Body of pancreas (tissue), 4 donors: ENCODE measurements at regions not wholly inside any gene's neighbourhood (a gene's known extent, or its start where the extent isn't known, plus 50 kb on each side); places are given as distances from the start of the nearest gene placed in this dataset.
A peak's percentile ranks its signal among the peaks of the same experiment; 100 is the strongest.

ENCODE experiments used
- ATAC-seq: fragments of 150-250 bp; one replicate; pipeline ENCODE4 v1.9.1; 2016
- DNase-seq, 4 donors: peaks; one replicate each; pipeline ENCODE4 v3.0.0-alpha.2; 2019
- H3K27ac ChIP-seq, 4 donors: fragments of 200-600 bp; sonication (generic); 1 replicate in 3 of 4; 2 replicates in 1 of 4; pipeline versions ENCODE4 v1.5.1 to v1.6.1; 2016 to 2019; ENCODE audit warnings: mild to moderate bottlenecking in 1 of 4, mixed read lengths in 1 of 4, moderate library complexity in 1 of 4
- H3K27me3 ChIP-seq, 2 donors: fragments of 200-600 bp; sonication (generic); one replicate each; pipeline ENCODE4 v1.6.0; 2016; ENCODE audit warnings: mild to moderate bottlenecking in 1 of 2
- H3K36me3 ChIP-seq, 2 donors: fragments of 200-600 bp; sonication (generic); replicated peaks in 1 of 2; 2 replicates each; pipeline ENCODE4 v1.5.1; 2016; ENCODE audit warnings: low read depth in 2 of 2; ENCODE audit not compliant: insufficient read depth in 1 of 2
- H3K4me1 ChIP-seq: fragments of 200-600 bp; sonication (generic); one replicate; pipeline ENCODE4 v1.6.0; 2016
- H3K4me3 ChIP-seq, 2 donors: fragments of 200-600 bp; sonication (generic); 1 replicate in 1 of 2; 2 replicates in 1 of 2; pipeline ENCODE4 v1.5.1; 2016 to 2019
- H3K9me3 ChIP-seq, 3 donors: fragments of 200-600 bp; sonication (generic); 1 replicate in 2 of 3; 2 replicates in 1 of 3; pipeline ENCODE4 v1.5.1; 2016
- CTCF ChIP-seq, 7 experiments: fragments of 450-650 bp in 4 of 7; fragments of 200-600 bp in 3 of 7; sonication (generic) in 3 of 7; IDR thresholded peaks; one replicate each; pipeline ENCODE4 v1.5.1; 2016 to 2019; ENCODE audit warnings: antibody characterized with exemption in 7 of 7
- POLR2A ChIP-seq, 3 donors: fragments of 450-650 bp; IDR thresholded peaks; one replicate each; pipeline ENCODE4 v1.6.1; 2016; ENCODE audit warnings: antibody characterized with exemption in 3 of 3, mild to moderate bottlenecking in 2 of 3
- WGBS, 2 donors: methylation state at CpG; one replicate each; pipeline ENCODE4 v1.1.5; 2017; 5-methylcytosine and 5-hydroxymethylcytosine counted together
- intact Hi-C: fragments of 100-400 bp; cut with DNase I; formaldehyde crosslinking; loops from one replicate; pipeline ENCODE4 v1.15.1; 2023

- WGBS, 2 donors: 60 to 69% methylated on average over 3 of the region's 3 CpGs
- no peak overlapping the region for H3K4me3 ChIP-seq
- no peak for TF ChIP-seq POLR2A (IDR thresholded peaks at IDR 0.05)
- no peak for TF ChIP-seq CTCF (IDR thresholded peaks at IDR 0.05)
- H3K9me3 ChIP-seq: no peaks in the 10 kb centered on the region
- ATAC-seq: no peak
- H3K27ac ChIP-seq: no peak overlapping the region
- H3K36me3 ChIP-seq: no peaks in the 10 kb centered on the region
- no peaks in the 10 kb centered on the region for H3K27me3 ChIP-seq
- intact Hi-C loops: no loop called here
- no peak for DNase-seq
- no peaks in the 10 kb centered on the region for H3K4me1 ChIP-seq
These were observed 282.4 kb upstream of the THSD7B start for GRCh38 chr2:136482966-136483365.

GRCh38 chr2:136482006-136482405 lies 283.3 kb upstream of the THSD7B start:
- TF ChIP-seq CTCF (IDR thresholded peaks at IDR 0.05) (no peak), POLR2A (IDR thresholded peaks at IDR 0.05) (no peak)
- intact Hi-C loops: no loop called here

GRCh38 chr2:136479696-136480095 lies 285.6 kb upstream of the THSD7B start:
- 80% methylated on average over 2 of the region's 2 CpGs; no CpG with 5 or more reads in 1 of the 2 donors for WGBS, 2 donors
- H3K36me3 ChIP-seq: no peaks in the 10 kb centered on the region
- H3K9me3 ChIP-seq: no peaks in the 10 kb centered on the region
- ATAC-seq (no peak), DNase-seq (no peak)
- no peak overlapping the region for H3K27ac ChIP-seq
- no peak for TF ChIP-seq POLR2A (IDR thresholded peaks at IDR 0.05)
- no peak for TF ChIP-seq CTCF (IDR thresholded peaks at IDR 0.05)
- no peaks in the 10 kb centered on the region for H3K27me3 ChIP-seq
- H3K4me3 ChIP-seq: no peak overlapping the region
- intact Hi-C loops: no loop called here
- no peaks in the 10 kb centered on the region for H3K4me1 ChIP-seq

More at GRCh38 chr2:136482006-136482405, 283.3 kb upstream of the THSD7B start:
- Histone ChIP-seq H3K9me3 (no peaks in the 10 kb centered on the region), H3K36me3 (no peaks in the 10 kb centered on the region), H3K4me1 (no peaks in the 10 kb centered on the region), H3K4me3 (no peak overlapping the region), H3K27me3 (no peaks in the 10 kb centered on the region), H3K27ac (no peak overlapping the region)
- 89 to 93% methylated on average over 2 of the region's 2 CpGs for WGBS, 2 donors
- ATAC-seq (no peak), DNase-seq (no peak)

GRCh38 chr2:136468799-136469369 lies 296.5 kb upstream of the THSD7B start:
- TF ChIP-seq CTCF (IDR thresholded peaks at IDR 0.05): no peak
- no peak for TF ChIP-seq POLR2A (IDR thresholded peaks at IDR 0.05)
- 34 to 49% methylated on average over 7 of the region's 7 CpGs for WGBS, 2 donors
- Histone ChIP-seq H3K4me1 (no peaks in the 10 kb centered on the region), H3K9me3 (no peaks in the 10 kb centered on the region), H3K27me3 (no peaks in the 10 kb centered on the region), H3K4me3 (no peak overlapping the region), H3K27ac (no peak overlapping the region), H3K36me3 (no peaks in the 10 kb centered on the region)
- ATAC-seq (no peak), DNase-seq (peak in 2 of 4 donors; percentile 18 to 27)
- intact Hi-C loops: no loop called here

GRCh38 chr2:136452528-136452927 lies 312.8 kb upstream of the THSD7B start:
- no peaks in the 10 kb centered on the region for H3K9me3 ChIP-seq
- H3K27ac ChIP-seq: no peak overlapping the region
- no peaks in the 10 kb centered on the region for H3K36me3 ChIP-seq
- no peaks in the 10 kb centered on the region for H3K4me1 ChIP-seq
- DNase-seq (no peak), ATAC-seq (no peak)
- TF ChIP-seq CTCF (IDR thresholded peaks at IDR 0.05): no peak
- no peak for TF ChIP-seq POLR2A (IDR thresholded peaks at IDR 0.05)
- intact Hi-C loops: no loop called here
- no peak overlapping the region for H3K4me3 ChIP-seq
- no peaks in the 10 kb centered on the region for H3K27me3 ChIP-seq
- WGBS, 2 donors: 82 to 94% methylated on average over 1 of the region's 1 CpG
